ELF-1 (cell line): ENCODE measurements at regions not wholly inside any gene's neighbourhood (a gene's known extent, or its start where the extent isn't known, plus 50 kb on each side); places are given as distances from the start of the nearest gene placed in this dataset.

ENCODE experiments used
- DNase-seq: peaks from one replicate; pipeline ENCODE4 v3.0.0-alpha.2; 2016; ENCODE audit warnings: low read depth, low spot score

GRCh38 chr11:34564406-34564805 is 50.8 kb upstream of the ELF5 start:
- peak; percentile 51 for DNase-seq

GRCh38 chr11:34564807-34565241 is 51.2 kb upstream of the ELF5 start:
- DNase-seq = no peak

- peak; percentile 31 for DNase-seq
These were observed 52.0 kb upstream of the ELF5 start for GRCh38 chr11:34565417-34566207.

GRCh38 chr11:34566208-34566551 is 52.6 kb upstream of the ELF5 start:
- DNase-seq = no peak

GRCh38 chr11:34566736-34567135 is 53.1 kb upstream of the ELF5 start:
- no peak for DNase-seq

GRCh38 chr11:34567733-34568132 is 53.2 kb upstream of the EHF start:
- DNase-seq = no peak

GRCh38 chr11:34570584-34570983 is 50.3 kb upstream of the EHF start:
- no peak for DNase-seq
